ENCODE measurements at regions not wholly inside any gene's neighbourhood (a gene's known extent, or its start where the extent isn't known, plus 50 kb on each side); places are given as distances from the start of the nearest gene placed in this dataset.

GRCh38 chr21:26715116-26715515, 130.1 kb downstream of the ADAMTS1 start:
- no peak overlapping the region for H3K27ac ChIP-seq
- no peak for TF ChIP-seq CTCF (conservative IDR thresholded peaks at IDR 0.05)

GRCh38 chr21:26710155-26710554, 135.1 kb downstream of the ADAMTS1 start:
- no peak for TF ChIP-seq CTCF (conservative IDR thresholded peaks at IDR 0.05)
- H3K27ac ChIP-seq = no peak overlapping the region

GRCh38 chr21:26709090-26709489, 136.0 kb upstream of the CYYR1 start:
- no peak overlapping the region for H3K27ac ChIP-seq
- TF ChIP-seq CTCF (conservative IDR thresholded peaks at IDR 0.05) = no peak

GRCh38 chr21:26708223-26708800, 135.2 kb upstream of the CYYR1 start:
- TF ChIP-seq CTCF (conservative IDR thresholded peaks at IDR 0.05) = no peak
- H3K27ac ChIP-seq = no peak overlapping the region

GRCh38 chr21:26707246-26707645, 134.2 kb upstream of the CYYR1 start:
- TF ChIP-seq CTCF (conservative IDR thresholded peaks at IDR 0.05) = no peak
- no peak overlapping the region for H3K27ac ChIP-seq

- no peak for TF ChIP-seq CTCF (conservative IDR thresholded peaks at IDR 0.05)
Observed at GRCh38 chr21:26698416-26698815, 125.3 kb upstream of the CYYR1 start.

GRCh38 chr21:26691416-26691815, 118.3 kb upstream of the CYYR1 start:
- H3K27ac ChIP-seq = no peak overlapping the region
- no peak for TF ChIP-seq CTCF (conservative IDR thresholded peaks at IDR 0.05)

More at GRCh38 chr21:26698416-26698815, 125.3 kb upstream of the CYYR1 start:
- no peak overlapping the region for H3K27ac ChIP-seq

Measured in VCaP (cell line).